ENCODE measurements at regions not wholly inside any gene's neighbourhood (a gene's known extent, or its start where the extent isn't known, plus 50 kb on each side); places are given as distances from the start of the nearest gene placed in this dataset.

DNA sequence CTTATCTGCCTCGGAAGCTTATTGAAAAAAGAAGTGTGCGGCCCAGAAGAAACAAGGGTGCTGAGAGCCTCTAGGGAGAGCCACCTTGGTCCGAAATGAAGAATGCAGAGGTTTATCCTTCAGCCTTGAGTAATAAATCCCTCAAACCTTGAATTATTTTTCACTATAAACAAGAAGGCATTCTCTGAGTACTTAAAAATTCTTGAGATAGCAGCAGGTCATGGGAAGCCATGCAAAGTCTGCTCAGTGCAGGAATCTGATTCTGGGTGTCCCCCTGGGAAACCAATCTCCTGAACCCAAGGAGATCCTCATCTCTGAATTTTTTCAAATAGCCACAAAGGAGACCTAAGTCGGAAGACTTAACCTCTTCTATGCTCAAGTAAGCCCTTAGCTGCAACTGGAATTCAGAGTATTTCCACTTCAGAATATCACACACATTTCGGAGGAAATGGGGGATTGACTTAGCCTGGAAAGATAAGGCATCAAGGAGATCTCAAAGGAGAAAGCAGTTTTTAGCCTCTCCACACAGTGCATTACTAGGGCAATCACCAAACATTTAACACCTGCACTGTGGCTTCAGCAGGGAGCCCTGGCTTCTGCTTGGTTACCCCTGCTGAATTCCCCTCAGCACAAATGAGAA, 365.0 kb downstream of the ETS1 start:
- no peak for DNase-seq (ENCODE audit: low read depth in 2 of 2)

DNA sequence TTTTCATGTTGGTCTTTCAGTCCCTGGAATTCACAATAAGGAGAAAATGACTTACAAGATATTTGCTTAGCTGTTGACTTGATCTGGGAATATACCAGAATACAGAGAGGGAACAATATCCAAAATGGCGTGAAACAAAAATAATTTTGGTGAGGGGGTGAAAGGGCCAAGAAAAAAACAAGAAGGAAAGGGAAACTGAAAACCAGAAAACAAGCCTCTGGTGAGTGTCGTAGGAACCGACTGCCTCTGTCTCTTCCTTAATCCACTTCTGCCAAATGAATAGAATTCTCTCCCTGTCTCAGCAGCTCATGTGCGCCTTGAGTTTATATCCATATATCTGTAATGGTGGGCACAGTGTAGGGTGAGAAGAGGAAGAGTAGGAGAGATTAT, 367.6 kb downstream of the ETS1 start:
- DNase-seq (ENCODE audit: low read depth in 2 of 2), result no peak

DNA sequence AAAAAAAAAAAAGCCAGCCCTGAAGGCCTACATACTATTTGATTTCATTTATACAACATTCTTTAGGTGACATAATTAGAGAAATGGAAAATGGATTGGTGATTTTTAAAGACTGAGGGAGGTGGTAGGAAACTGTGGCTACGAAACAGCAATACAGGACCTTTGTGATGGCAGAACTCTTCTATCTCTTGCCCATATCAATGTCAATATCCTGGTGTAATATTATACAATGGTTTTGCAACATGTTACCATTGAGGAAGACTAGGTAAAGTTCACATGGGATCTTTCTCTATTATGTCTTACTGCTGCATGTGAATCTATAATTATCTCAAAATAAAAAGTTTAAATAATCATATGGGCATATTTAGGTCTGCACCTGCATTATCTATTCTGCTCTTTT, 371.2 kb downstream of the ETS1 start:
- no peak for DNase-seq (ENCODE audit: low read depth in 2 of 2)

DNA sequence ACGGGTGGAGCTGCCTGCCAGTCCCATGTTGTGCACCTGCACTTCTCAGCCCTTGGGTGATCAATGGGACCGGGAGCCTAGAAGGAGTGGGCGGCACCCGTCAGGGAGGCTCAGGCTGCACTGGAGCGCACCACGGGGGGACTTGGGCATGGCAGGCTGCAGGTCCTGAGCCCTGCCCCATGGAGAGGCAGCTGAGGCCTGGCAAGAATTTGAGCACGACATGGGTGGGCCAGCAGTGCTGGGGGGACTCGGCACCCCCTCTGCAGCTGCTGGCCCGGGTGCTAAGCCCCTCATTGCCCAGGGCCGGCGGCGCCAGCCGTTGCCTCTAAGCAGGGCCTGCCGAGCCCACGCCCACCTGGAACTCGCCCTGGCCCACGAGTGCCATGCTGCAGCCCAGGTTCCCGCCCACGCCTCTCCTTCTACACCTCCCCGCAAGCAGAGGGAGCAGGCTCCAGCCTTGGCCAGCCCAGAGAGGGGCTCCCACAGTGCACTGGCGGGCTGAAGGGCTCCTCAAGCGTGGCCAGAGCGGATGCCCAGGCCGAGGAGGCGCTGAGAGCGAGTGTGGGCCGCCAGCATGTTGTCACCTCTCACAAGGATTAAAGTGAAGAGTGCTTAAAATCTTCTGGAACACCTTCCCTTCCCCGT, 372.0 kb downstream of the ETS1 start:
- DNase-seq (ENCODE audit: low read depth in 2 of 2), result no peak

DNA sequence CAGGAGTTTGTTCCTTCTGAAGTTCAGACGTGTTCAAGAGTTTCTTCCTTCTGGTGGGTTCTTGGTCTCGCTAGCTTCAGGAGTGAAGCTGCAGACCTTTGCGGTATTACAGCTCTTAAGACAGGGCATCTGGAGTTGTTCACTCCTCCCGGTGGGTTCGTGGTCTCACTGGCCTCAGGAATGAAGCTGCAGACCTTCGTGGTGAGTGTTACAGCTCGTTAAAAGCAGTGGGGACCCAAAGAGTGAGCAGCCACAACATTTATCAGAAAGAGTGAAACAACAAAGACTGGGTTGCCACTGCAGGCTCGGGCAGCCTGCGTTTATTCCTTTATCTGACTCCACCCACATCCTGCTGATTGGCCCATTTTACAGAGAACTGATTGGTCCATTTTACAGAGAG, 373.1 kb downstream of the ETS1 start:
- no peak for DNase-seq (ENCODE audit: low read depth in 2 of 2)

DNA sequence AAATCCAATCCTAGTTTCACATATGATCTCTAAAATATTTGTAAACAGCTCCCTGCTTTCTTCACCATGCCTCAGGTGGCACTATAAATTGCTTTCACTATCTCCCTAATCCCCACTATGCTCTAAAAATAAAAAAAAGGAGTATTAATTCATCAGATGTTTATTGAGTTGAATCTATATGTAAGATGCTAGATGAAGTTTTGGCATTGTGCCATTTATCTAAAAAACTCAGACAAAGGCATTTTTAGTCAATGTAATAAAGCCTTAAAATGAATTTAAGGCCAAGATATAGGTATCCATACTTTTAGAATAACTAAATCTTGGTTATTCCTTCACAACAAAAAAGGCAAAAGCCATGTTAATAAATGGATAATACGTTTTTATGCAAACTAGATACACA, 373.9 kb downstream of the ETS1 start:
- DNase-seq (ENCODE audit: low read depth in 2 of 2), result no peak

DNA sequence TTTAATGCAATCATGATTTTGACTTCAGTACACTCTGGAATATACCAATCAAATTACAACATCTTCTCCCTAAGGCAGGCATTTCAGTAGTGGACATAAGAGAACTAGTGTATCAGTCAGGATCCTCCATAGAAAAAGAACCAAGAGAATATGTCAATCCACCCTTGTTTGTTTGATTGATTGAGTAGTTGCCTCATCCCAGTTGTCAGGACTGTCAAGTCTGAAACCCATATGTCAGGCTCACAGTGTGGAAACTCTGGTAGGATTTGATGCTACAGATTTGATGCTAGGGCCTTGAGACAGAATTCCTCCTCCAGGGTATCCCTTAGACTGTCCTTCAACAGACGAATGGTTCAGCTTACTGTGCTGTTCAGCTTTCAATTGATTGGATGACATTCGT, 375.0 kb downstream of the ETS1 start:
- DNase-seq (ENCODE audit: low read depth in 2 of 2), result no peak

DNA sequence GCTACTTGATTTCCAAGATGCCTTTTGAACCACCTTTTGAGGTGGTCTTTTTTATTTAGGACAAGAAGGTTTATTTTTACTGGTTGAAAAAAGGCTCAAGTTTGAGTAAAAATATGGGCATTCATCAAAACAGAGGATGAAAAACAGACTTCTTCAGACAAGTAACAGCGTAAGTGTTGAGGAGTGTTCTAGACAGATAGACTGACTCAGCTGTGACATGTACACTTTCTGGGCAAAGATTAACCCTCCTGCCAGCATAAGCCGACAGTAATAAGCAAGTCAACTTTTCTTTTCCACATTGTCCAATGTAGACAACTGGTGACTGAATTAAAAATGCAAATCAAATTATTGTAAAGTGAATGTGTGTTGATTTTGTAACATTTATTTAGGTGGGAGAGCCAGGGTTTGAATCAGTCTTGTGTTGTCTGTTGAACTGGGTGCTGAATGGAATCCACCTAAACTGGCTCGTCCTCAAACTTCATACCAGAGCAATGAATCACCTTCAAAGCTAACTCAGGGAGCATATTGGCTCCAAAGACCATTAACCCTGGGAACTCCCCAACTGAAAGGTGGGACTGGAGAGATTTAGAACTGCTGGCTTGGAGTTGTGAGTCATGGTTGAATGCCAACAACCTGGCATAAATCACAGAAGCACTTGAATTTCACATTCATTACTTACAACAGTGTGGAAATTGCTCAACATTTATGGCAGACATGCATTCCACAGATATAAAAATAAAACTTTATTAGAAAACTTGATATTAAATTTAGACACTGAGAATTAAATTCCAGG, 377.0 kb downstream of the ETS1 start:
- peak; percentile 95 to 97 for DNase-seq (ENCODE audit: low read depth in 2 of 2)

DNA sequence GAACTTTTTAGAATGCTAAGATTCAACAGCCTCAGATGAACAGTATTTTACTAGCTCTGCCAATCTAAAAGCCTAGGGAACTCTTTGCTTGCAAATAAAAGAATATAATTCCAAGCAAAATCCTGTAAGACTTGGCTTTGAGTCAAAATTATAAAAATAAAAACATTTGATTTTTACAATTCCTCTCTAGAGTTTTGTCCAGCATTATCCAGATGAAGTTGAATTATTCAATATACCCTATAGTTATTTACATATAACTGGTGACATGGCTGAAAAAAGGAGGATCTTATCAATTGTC, 378.3 kb downstream of the ETS1 start:
- DNase-seq (ENCODE audit: low read depth in 2 of 2), result no peak

DNA sequence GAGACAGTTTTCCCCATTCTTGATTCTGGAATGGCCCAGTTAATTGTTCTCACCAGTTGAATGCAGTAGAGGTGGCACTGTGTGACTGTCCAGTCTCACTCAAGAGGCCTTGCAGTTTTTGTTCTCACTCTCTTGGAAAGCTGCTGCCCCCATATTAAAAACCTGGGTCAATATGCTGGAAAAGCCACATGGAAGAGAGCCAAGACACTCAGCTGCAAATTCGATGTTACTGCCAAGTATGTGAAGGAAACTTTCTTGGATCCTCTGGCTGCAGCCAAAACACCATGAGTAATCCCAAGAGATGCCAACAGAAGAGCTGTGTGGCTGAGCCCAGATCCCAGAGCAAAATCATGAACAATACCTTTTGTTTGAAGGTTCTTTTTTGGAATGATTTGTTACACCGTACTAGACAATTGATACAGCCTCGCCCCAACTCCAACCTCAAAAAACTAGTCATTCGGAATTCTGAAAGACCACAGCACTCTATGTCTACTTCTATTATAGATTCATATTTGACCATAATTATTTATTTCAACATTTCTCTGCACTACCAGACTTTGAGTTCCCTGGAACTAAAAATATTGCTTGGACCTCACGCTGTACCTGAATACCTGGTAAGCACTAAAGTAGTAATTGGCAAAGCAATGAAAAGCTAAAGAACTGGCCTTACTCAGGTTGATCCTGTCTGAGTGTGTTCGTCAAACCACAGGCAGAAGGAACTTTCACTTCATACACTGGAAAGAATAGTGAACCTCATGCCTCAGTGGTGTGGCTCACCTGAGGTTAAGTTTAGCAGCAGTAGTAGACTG, 378.8 kb downstream of the ETS1 start:
- peak; percentile 85 to 86 for DNase-seq (ENCODE audit: low read depth in 2 of 2)

DNA sequence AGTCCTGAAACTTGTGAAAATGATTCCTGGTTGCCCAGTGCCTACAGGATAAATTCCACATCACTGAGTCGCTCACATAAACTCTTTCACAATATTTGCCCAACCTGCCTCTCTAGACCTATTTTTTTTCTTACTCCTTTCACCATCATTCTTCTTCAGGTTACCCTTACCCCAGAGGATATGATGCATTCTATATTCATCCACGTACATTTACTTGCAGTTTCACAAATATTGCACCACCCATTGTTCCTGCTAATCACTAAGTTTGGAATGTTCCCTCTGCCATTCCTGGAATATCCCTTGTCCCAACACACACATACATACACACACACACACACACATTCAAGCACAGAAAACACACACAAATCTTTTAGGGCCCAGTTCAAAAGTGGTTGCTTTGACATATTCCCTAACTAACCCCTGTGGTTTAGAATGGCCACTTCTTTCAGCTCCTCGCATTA, 379.5 kb downstream of the ETS1 start:
- DNase-seq (ENCODE audit: low read depth in 2 of 2), result peak; percentile 87 to 90

DNA sequence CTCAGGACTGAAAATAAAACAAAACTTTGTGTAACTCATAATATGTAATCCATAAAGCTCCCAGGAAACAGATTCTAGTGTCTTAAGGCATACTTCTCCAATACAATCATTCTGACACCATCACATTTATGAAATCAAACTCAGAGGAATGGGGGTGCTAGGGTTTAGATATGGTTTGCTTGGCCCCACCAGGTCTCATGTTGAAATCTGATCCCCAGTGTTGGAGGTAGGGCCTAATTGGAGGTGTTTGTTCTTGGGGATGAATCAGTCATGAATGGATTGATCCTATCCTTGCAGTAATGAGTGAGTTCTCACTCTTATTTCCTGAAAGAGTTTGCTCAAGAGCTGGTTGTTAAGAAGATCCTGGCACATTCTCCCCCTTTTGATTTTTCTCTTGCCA, 380.9 kb downstream of the ETS1 start:
- no peak for DNase-seq (ENCODE audit: low read depth in 2 of 2)

DNA sequence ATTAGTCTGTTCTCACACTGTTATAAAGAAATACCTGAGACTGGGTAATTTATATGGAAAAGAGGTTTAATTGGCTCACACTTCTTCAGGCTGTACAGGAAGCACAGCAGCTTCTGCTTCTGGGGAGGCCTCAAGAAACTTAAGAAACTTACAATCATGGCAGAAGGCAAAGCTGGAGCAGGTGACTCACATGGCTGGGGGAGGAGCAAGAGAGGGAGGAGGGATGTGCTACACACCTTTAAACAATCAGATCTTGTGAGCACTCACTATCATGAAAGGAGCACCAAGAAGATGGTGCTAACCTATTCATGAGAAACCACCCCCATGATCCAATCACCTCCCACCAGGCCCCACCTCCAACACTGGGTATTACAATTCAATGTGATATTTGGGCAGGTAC, 381.6 kb downstream of the ETS1 start:
- DNase-seq (ENCODE audit: low read depth in 2 of 2), result no peak

DNA sequence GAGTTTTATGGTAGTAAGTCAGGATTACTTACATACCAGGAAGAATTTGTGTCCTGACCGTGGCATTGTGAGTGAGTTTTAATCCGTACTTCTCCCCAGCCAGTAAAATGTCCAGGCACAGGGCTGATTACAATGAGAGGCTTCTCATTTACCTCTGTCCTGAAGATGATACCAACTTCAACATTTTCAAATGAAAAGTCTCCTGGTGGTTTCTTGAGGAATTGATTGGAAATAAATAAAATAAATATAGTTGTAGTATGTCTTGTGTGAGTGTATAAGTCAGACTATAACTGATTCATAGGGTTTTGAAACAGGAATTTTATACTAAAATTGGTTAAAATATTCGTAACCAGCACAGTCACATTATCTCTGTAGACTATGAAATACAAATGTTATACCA, 382.5 kb downstream of the ETS1 start:
- DNase-seq (ENCODE audit: low read depth in 2 of 2), result no peak

DNA sequence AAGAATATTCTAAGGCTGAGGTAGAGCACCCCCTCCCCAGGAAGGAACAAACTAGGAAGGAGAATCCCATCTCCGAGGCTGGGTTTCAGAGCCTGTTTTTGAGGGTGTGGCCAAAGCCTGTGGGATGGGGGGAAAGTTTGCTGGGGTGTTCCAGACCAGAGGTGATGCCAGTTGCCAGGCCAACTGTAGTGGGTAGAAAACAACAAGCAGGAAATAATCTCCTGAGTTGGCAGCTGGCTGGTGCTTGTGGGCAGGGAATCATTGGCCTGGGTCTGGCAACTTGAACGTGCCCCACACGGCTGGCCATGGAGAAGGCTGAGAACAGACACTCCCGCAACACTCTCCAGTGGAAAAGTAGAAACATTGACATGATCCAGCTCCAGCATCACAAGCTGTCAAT, 385.6 kb downstream of the ETS1 start:
- no peak for DNase-seq (ENCODE audit: low read depth in 2 of 2)

DNA sequence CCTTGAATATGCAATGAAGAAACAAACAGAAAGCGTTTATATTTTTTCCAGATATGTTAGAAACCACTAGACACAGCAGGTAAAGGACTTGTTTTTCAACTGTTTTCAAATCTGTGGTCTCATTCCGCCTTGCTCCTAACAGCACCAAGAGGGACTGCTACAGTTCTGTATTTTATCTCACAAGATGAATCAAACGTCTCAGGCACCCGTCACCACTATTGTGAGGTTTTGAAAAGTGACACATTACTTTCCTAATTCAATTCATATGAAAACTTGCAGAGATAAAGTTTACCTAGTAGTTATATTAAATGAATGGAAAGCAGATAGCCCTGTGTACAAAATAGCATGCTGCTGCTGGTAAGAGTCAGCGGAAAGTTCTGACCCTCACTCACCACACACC, 386.3 kb downstream of the ETS1 start:
- DNase-seq (ENCODE audit: low read depth in 2 of 2), result no peak

DNA sequence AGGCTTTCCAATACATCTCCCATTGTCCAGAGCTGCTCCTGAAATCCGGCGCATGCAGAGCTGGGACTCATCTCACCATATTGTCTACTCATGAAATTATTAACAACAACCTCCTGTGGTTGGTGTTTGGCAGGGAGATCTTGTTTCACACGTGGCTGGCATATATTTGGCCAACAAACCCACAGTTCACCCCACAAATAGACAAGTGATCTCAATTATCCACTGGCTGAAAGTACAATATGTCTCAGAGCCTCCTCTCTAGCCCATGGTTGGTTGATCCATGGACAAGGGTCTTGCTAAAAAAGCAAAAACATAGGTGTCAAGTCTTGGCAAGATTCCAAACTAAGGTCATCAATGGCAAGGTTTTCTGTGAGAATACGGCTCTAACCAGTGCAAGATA, 386.9 kb downstream of the ETS1 start:
- DNase-seq (ENCODE audit: low read depth in 2 of 2), result no peak

DNA sequence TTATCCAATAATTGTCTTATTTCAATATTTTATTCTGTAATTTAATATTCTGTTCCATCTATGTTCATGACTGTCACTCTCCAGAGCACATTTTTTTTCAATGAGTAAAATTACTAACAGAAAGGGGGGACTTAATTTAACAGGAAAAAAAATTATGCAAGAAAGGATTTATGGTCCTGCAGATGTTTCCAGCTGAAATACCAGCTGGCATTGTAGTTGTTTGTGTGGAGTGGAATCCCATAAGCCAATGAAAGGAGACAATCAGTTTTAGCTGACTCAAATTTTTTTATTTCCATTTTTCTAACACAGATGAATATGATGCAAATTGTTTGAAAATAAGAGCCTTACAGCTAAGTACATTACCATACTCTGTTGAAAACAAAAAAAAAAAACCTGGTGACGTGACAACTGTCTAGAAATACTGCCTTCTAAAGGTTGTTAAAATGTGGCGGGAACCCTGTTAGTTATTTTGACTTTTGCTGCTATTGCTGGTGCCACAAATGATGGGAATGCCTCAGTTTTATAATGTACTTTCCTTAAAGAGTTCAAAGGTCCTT, 389.1 kb downstream of the ETS1 start:
- no peak for DNase-seq (ENCODE audit: low read depth in 2 of 2)

DNA sequence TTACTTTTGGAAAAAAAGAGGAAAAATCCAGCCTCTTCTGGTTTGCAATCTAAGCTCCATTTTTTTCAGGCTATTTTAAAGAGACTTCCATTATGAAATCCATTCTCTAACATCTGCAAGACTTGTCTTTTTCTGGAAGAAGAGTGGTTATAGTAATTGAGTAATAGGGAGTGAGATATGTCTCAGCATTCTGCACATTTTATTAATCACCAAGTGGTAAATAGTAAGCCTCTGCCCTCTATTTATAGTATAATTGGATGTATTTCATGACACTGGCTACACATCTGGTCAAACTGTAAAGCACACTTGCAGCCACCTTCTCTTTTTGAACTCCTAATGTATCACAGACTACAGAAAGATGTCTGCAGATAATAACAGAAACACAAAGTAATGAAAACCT, 391.1 kb downstream of the ETS1 start:
- peak; percentile 65 to 68 for DNase-seq (ENCODE audit: low read depth in 2 of 2)

DNA sequence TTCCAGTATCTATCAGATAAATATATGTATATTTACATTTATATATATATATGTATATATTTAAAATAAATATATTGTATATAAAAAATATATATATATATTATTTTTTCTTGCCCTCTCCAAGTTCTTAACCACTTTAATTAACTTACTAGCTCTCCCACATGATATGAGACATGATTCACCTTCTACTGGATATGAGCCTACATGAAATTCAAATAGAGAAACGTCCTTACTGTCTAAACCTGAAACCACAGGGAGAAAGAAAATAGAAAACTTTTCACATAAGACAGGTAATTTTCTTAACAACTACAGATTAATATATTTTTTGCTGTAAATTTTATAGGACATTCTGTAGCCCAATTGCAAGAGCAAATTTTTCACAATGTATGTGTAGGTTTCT, 391.6 kb downstream of the ETS1 start:
- no peak for DNase-seq (ENCODE audit: low read depth in 2 of 2)

DNA sequence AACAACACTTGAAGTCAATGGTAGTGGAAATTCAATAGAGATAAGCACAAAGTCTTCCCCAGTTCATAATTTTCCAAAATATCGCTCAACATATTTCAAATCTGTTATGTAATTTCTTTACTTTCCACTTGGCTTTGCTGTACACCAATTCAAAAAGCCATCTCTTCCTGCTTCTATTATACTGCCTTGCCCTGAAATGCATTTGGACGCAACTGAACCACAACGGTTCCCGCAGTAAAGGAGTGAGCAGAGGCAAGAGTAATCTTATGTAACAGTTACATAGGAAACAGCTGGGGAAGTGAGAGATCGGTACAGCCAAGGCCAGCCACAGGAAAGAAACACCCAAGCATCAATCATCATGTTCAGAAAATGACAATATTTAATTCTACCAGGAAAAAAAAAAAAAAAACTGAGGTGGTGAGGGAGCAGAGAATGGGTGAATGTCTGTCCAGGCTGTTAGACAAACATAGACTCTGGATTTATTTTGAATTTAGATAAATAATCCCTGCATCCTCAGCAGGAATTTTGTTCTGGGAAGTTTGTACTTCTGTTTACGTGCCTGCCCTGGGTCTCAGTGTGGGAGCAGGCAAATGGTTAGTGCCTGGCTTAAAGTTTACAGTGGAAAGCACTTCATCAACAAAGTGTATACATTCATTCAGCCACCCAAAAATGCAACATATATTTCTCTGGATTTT, 392.2 kb downstream of the ETS1 start:
- no peak for DNase-seq (ENCODE audit: low read depth in 2 of 2)

DNA sequence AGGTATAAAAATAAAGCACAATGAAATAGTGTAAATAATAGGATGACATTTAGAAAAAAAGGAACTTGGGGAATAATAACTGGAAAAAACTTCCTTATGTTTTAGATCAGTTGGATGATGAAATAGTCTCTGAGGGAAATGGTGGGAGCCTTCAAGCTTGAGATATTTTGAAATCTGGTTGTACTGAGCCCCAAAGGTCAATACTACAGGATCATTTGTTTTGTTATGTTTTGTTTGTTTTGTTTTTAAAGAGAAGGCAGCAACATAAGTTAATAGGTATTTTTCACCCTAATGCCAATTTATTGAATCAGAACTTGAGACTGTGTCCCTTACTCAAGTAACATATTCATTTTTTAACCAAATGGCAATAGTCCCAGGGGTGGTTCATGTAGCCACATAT, 393.1 kb downstream of the ETS1 start:
- DNase-seq (ENCODE audit: low read depth in 2 of 2), result no peak
